ENCODE measurements at regions not wholly inside any gene's neighbourhood (a gene's known extent, or its start where the extent isn't known, plus 50 kb on each side); places are given as distances from the start of the nearest gene placed in this dataset.

- TF ChIP-seq CTCF (IDR thresholded peaks at IDR 0.05) (no peak), ZFX (IDR thresholded peaks at IDR 0.05; ENCODE audit: borderline replicate concordance) (no peak)
Observed at GRCh38 chr15:99902248-99902928, 169.2 kb upstream of the LYSMD4 start.
